ENCODE measurements at regions not wholly inside any gene's neighbourhood (a gene's known extent, or its start where the extent isn't known, plus 50 kb on each side); places are given as distances from the start of the nearest gene placed in this dataset.

GRCh38 chr13:55661505-55661904 is 1479.2 kb upstream of the PRR20A start:
- no peak for DNase-seq (ENCODE audit: low spot score, unreplicated experiment)
- no peak overlapping the region for H3K27ac Mint-ChIP-seq
- no peak overlapping the region for H3K4me3 Mint-ChIP-seq (ENCODE audit: low read depth)
- TF ChIP-seq CTCF (IDR thresholded peaks at IDR 0.05; ENCODE audit: unreplicated experiment), result no peak
- peaks cover 19% of the 10 kb centered on the region for H3K27me3 Mint-ChIP-seq
- H3K4me1 Mint-ChIP-seq (ENCODE audit: low read depth), result no peaks in the 10 kb centered on the region
- H3K9me3 Mint-ChIP-seq (ENCODE audit: low read depth), result peaks cover 9% of the 10 kb centered on the region
- H3K36me3 Mint-ChIP-seq (ENCODE audit: insufficient read depth), result no peaks in the 10 kb centered on the region

GRCh38 chr13:55664178-55664577 is 1476.5 kb upstream of the PRR20A start:
- TF ChIP-seq CTCF (IDR thresholded peaks at IDR 0.05; ENCODE audit: unreplicated experiment), result no peak
- Mint-ChIP-seq H3K4me1 (ENCODE audit: low read depth) (no peaks in the 10 kb centered on the region), H3K27ac (no peak overlapping the region), H3K4me3 (ENCODE audit: low read depth) (no peak overlapping the region), H3K9me3 (ENCODE audit: low read depth) (peaks cover 9% of the 10 kb centered on the region), H3K27me3 (peaks cover 6% of the 10 kb centered on the region), H3K36me3 (ENCODE audit: insufficient read depth) (no peaks in the 10 kb centered on the region)
- no peak for DNase-seq (ENCODE audit: low spot score, unreplicated experiment)

GRCh38 chr13:55669051-55669450 is 1471.7 kb upstream of the PRR20A start:
- no peak for DNase-seq (ENCODE audit: low spot score, unreplicated experiment)
- peaks cover 11% of the 10 kb centered on the region for H3K9me3 Mint-ChIP-seq (ENCODE audit: low read depth)
- H3K27ac Mint-ChIP-seq, result no peak overlapping the region
- H3K36me3 Mint-ChIP-seq (ENCODE audit: insufficient read depth), result no peaks in the 10 kb centered on the region
- H3K4me3 Mint-ChIP-seq (ENCODE audit: low read depth), result no peak overlapping the region
- H3K27me3 Mint-ChIP-seq, result no peaks in the 10 kb centered on the region
- H3K4me1 Mint-ChIP-seq (ENCODE audit: low read depth), result no peaks in the 10 kb centered on the region
- TF ChIP-seq CTCF (IDR thresholded peaks at IDR 0.05; ENCODE audit: unreplicated experiment), result no peak

GRCh38 chr13:55673910-55674309 is 1466.8 kb upstream of the PRR20A start:
- Mint-ChIP-seq H3K27ac (no peak overlapping the region), H3K27me3 (no peaks in the 10 kb centered on the region), H3K36me3 (ENCODE audit: insufficient read depth) (no peaks in the 10 kb centered on the region), H3K4me3 (ENCODE audit: low read depth) (no peak overlapping the region), H3K4me1 (ENCODE audit: low read depth) (no peaks in the 10 kb centered on the region), H3K9me3 (ENCODE audit: low read depth) (peaks cover 6% of the 10 kb centered on the region)
- TF ChIP-seq CTCF (IDR thresholded peaks at IDR 0.05; ENCODE audit: unreplicated experiment), result no peak
- DNase-seq (ENCODE audit: low spot score, unreplicated experiment), result no peak

GRCh38 chr13:55682776-55683175 is 1457.9 kb upstream of the PRR20A start:
- H3K9me3 Mint-ChIP-seq (ENCODE audit: low read depth), result no peaks in the 10 kb centered on the region
- TF ChIP-seq CTCF (IDR thresholded peaks at IDR 0.05; ENCODE audit: unreplicated experiment), result no peak
- no peak overlapping the region for H3K4me3 Mint-ChIP-seq (ENCODE audit: low read depth)
- H3K27me3 Mint-ChIP-seq, result no peaks in the 10 kb centered on the region
- no peak for DNase-seq (ENCODE audit: low spot score, unreplicated experiment)
- H3K4me1 Mint-ChIP-seq (ENCODE audit: low read depth), result no peaks in the 10 kb centered on the region
- H3K36me3 Mint-ChIP-seq (ENCODE audit: insufficient read depth), result no peaks in the 10 kb centered on the region
- no peak overlapping the region for H3K27ac Mint-ChIP-seq
